ENCODE measurements at regions not wholly inside any gene's neighbourhood (a gene's known extent, or its start where the extent isn't known, plus 50 kb on each side); places are given as distances from the start of the nearest gene placed in this dataset.
A peak's percentile ranks its signal among the peaks of the same experiment; 100 is the strongest.

- no peak for TF ChIP-seq CTCF (conservative IDR thresholded peaks at IDR 0.05; ENCODE audit: control insufficient read depth, insufficient read depth, low read depth, low read length)
- no peak overlapping the region for H3K4me3 ChIP-seq (ENCODE audit: control insufficient read depth, low read depth, low read length)
- no peak for DNase-seq (ENCODE audit: low read depth)
Observed at GRCh38 chr3:178275311-178275710, 260.9 kb upstream of the KCNMB2 start.

GRCh38 chr3:178275793-178276192 lies 260.4 kb upstream of the KCNMB2 start:
- no peak for TF ChIP-seq CTCF (conservative IDR thresholded peaks at IDR 0.05; ENCODE audit: control insufficient read depth, insufficient read depth, low read depth, low read length)
- peak; percentile 32 for DNase-seq (ENCODE audit: low read depth)
- no peak overlapping the region for H3K4me3 ChIP-seq (ENCODE audit: control insufficient read depth, low read depth, low read length)

- no peak for TF ChIP-seq CTCF (conservative IDR thresholded peaks at IDR 0.05; ENCODE audit: control insufficient read depth, insufficient read depth, low read depth, low read length)
- H3K4me3 ChIP-seq (ENCODE audit: control insufficient read depth, low read depth, low read length): no peak overlapping the region
- DNase-seq (ENCODE audit: low read depth): peak; percentile 33
Observed at GRCh38 chr3:178277605-178278004, 258.6 kb upstream of the KCNMB2 start.

- no peak overlapping the region for H3K4me3 ChIP-seq (ENCODE audit: control insufficient read depth, low read depth, low read length)
- no peak for TF ChIP-seq CTCF (conservative IDR thresholded peaks at IDR 0.05; ENCODE audit: control insufficient read depth, insufficient read depth, low read depth, low read length)
- no peak for DNase-seq (ENCODE audit: low read depth)
Observed at GRCh38 chr3:178283561-178283960, 252.7 kb upstream of the KCNMB2 start.

- DNase-seq (ENCODE audit: low read depth): no peak
Observed at GRCh38 chr3:178284181-178284580, 252.1 kb upstream of the KCNMB2 start.

GRCh38 chr3:178288074-178288473 lies 248.2 kb upstream of the KCNMB2 start:
- DNase-seq (ENCODE audit: low read depth): no peak
- H3K4me3 ChIP-seq (ENCODE audit: control insufficient read depth, low read depth, low read length): no peak overlapping the region
- no peak for TF ChIP-seq CTCF (conservative IDR thresholded peaks at IDR 0.05; ENCODE audit: control insufficient read depth, insufficient read depth, low read depth, low read length)

More at GRCh38 chr3:178284181-178284580, 252.1 kb upstream of the KCNMB2 start:
- TF ChIP-seq CTCF (conservative IDR thresholded peaks at IDR 0.05; ENCODE audit: control insufficient read depth, insufficient read depth, low read depth, low read length): no peak
- H3K4me3 ChIP-seq (ENCODE audit: control insufficient read depth, low read depth, low read length): no peak overlapping the region

GRCh38 chr3:178289544-178290160 lies 246.6 kb upstream of the KCNMB2 start:
- TF ChIP-seq CTCF (conservative IDR thresholded peaks at IDR 0.05; ENCODE audit: control insufficient read depth, insufficient read depth, low read depth, low read length): no peak
- no peak overlapping the region for H3K4me3 ChIP-seq (ENCODE audit: control insufficient read depth, low read depth, low read length)
- peak; percentile 85 for DNase-seq (ENCODE audit: low read depth)
